SJSA1 (cell line): ENCODE measurements at regions not wholly inside any gene's neighbourhood (a gene's known extent, or its start where the extent isn't known, plus 50 kb on each side); places are given as distances from the start of the nearest gene placed in this dataset.
"Not testable (repeated sequence)": the region's sequence is repeated elsewhere in the genome, so short reads cannot be mapped to it uniquely, and the experiment has no call there.

Experiments
- DNase-seq, 2 experiments: peaks; one replicate each; pipeline ENCODE4 v3.0.0-alpha.2; 2015 to 2020; ENCODE audit warnings: low spot score in 2 of 2, low read depth in 1 of 2
- H3K27ac ChIP-seq: fragments of 250-450 bp; sonication (Bioruptor Pico); 2 replicates; pipeline ENCODE4 v1.5.1; 2020; ENCODE audit warnings: mild to moderate bottlenecking, moderate library complexity
- H3K27me3 ChIP-seq: fragments of 250-450 bp; sonication (Bioruptor Pico); replicated peaks from 2 replicates; pipeline ENCODE4 v1.5.1; 2020; ENCODE audit warnings: mild to moderate bottlenecking, moderate library complexity
- H3K36me3 ChIP-seq: fragments of 250-450 bp; sonication (Bioruptor Pico); 2 replicates; pipeline ENCODE4 v1.5.1; 2020; ENCODE audit warnings: mild to moderate bottlenecking
- H3K4me1 ChIP-seq: fragments of 250-450 bp; sonication (Bioruptor Pico); replicated peaks from 2 replicates; pipeline ENCODE4 v1.6.1; 2021; ENCODE audit warnings: mild to moderate bottlenecking
- H3K4me3 ChIP-seq: fragments of 250-450 bp; sonication (Bioruptor Pico); 2 replicates; pipeline ENCODE4 v1.5.1; 2020; ENCODE audit warnings: mild to moderate bottlenecking
- H3K9me3 ChIP-seq: fragments of 250-450 bp; sonication (Bioruptor Pico); replicated peaks from 2 replicates; pipeline ENCODE4 v1.5.1; 2020; ENCODE audit warnings: mild to moderate bottlenecking

DNA sequence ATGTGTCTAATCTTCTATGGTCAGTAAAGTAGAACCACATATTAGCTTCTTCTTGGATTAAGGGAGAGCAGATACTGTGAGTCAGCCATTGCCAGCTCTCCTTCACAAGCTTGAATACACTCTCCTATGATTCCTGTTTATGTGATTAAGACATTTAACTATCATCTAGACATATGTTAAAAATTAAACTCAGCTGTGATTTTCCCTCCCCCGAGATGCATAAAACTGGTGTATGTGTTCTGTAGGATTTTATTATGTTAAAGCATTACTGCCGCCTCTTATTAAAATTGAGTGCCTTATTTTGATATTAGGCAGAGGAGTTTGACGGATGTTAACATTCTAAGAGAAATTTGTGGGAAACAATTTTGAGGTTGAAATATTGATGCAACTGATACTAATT, 114.6 kb downstream of the ACTBL2 start:
- Histone ChIP-seq H3K36me3 (no peaks in the 10 kb centered on the region), H3K27me3 (no peaks in the 10 kb centered on the region), H3K4me1 (peaks cover 22% of the 10 kb centered on the region), H3K4me3 (no peak overlapping the region), H3K9me3 (no peaks in the 10 kb centered on the region), H3K27ac (peak overlapping the region; percentile 78; the same call in 1 of the 2 replicates)
- DNase-seq: no peak

DNA sequence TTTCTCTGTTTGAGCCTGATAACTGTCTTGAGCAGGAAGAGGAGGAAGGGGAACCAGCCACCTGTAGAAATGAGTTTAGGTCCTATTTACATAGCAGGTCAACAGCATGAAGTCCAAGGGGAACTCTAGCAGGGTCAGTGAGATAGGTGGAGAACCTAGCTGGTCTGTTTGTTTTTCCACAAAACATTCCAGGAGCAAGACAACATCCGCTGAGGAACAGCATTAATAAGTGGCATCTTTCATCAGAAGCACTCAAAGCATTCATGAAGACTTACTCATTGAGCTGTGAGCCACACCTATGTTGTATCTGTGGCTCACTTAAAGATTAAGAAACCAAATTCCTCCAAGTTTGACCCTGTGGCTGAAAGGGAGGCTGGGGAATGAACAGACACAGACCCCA, 115.9 kb downstream of the ACTBL2 start:
- Histone ChIP-seq H3K36me3 (no peaks in the 10 kb centered on the region), H3K27ac (peak overlapping the region; percentile 78)
- peak in 1 of 2 experiments; percentile 28 for DNase-seq

DNA sequence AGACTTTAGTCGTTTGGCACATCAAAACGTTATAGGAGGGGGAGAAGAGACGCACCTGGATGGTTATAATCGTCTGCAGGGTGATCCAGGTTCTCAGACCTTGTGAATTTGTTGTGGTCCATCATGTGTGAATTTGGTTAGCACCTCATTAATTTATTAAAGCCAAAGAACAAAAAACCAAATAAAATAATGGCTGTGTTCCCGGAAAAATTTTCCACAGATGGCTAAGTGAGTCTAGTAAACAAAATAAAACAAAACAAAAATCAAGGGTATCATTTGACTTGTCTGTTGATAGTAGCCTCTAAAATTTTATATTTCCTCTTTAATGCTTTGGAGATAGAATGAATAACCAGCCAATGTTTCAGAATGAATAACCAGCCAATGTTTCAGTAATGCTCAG, 119.7 kb downstream of the ACTBL2 start:
- no peaks in the 10 kb centered on the region for H3K9me3 ChIP-seq
- no peak overlapping the region for H3K27ac ChIP-seq
- DNase-seq: no peak
- H3K4me1 ChIP-seq: peaks cover 21% of the 10 kb centered on the region
- H3K27me3 ChIP-seq: no peaks in the 10 kb centered on the region
- H3K36me3 ChIP-seq: no peaks in the 10 kb centered on the region
- H3K4me3 ChIP-seq: no peak overlapping the region

More for the DNA sequence above, 115.9 kb downstream of the ACTBL2 start:
- Histone ChIP-seq H3K4me3 (no peak overlapping the region), H3K4me1 (peaks cover 22% of the 10 kb centered on the region), H3K27me3 (no peaks in the 10 kb centered on the region), H3K9me3 (no peaks in the 10 kb centered on the region)

DNA sequence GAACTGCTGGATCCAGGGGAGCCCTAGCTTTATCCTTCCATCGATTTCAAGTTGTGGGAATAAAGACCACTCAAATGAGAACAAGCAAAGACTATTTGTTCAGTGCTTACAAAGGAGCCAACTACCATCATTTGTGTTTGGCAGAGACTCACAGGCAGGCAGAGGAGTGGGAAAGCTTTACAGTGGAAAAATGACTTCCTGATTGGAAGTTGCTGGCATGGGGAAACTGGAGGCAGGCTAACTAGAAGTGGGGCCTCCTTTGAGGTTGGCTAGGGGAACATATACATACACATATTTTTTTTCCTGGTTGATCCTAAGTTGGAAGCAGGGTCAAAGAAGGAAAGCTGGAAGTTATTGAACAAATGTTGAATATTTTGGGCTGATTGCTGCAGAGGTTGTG, 121.7 kb downstream of the ACTBL2 start:
- DNase-seq: no peak
- no peak overlapping the region for H3K27ac ChIP-seq
- H3K9me3 ChIP-seq: no peaks in the 10 kb centered on the region
- H3K36me3 ChIP-seq: no peaks in the 10 kb centered on the region
- H3K4me3 ChIP-seq: no peak overlapping the region
- peaks cover under 1% of the 10 kb centered on the region; the same call in 1 of the 2 replicates for H3K4me1 ChIP-seq
- no peaks in the 10 kb centered on the region for H3K27me3 ChIP-seq

DNA sequence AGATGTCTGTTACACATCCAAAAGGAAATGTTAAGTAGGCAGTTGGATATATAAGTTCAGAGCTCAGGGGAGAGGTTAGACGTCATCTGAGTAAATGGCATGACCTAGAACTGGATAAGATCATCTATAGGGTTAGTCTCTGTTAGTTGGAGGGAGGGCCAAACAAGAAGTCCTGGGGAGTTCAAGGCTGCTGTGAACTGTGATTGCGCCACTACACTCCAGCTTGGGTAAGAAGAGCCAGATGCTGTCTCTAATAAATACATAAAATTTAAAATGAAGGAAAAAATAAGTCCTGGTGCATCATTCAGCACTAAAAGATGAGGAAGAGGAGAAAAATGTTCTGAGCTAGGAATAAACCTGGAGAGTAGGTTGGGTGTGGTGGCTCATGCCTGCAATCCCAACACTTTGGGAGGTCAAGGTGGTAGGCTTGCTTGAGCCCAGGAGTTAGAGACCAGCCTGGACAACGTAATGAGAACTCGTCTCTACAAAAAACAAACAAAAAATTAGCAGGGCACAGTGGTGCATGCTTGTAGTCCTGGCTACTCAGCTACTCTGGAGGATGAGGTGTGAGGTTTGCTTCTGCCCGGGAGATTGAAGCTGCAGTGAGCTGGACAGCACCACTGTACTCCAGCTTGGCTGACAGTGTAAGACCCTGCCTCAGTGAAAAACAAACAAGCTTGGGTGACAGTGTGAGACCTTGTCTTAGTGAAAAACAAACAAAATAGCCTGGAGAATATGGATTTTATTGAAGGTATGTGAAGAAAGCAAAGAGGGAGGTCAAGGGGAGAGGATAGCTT, 123.6 kb downstream of the ACTBL2 start:
- Histone ChIP-seq H3K27me3 (no peaks in the 10 kb centered on the region), H3K36me3 (no peaks in the 10 kb centered on the region)
- no peak for DNase-seq

DNA sequence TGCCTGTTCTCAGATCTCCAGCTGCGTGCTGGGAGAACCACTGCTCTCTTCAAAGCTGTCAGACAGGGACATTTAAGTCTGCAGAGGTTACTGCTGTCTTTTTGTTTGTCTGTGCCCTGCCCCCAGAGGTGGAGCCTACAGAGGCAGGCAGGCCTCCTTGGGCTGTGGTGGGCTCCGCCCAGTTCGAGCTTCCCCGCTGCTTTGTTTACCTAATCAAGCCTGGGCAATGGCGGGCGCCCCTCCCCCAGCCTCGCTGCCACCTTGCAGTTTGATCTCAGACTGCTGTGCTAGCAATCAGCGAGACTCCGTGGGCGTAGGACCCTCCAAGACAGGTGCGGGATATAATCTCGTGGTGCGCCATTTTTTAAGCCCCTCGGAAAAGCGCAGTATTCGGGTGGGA, 125.8 kb downstream of the ACTBL2 start:
- not testable (repeated sequence) for H3K27ac ChIP-seq, H3K4me1 ChIP-seq, DNase-seq, H3K4me3 ChIP-seq, H3K36me3 ChIP-seq, H3K27me3 ChIP-seq, H3K9me3 ChIP-seq

More for the DNA sequence above, 123.6 kb downstream of the ACTBL2 start:
- H3K4me3 ChIP-seq: no peak overlapping the region
- no peaks in the 10 kb centered on the region for H3K9me3 ChIP-seq
- no peak overlapping the region for H3K27ac ChIP-seq
- H3K4me1 ChIP-seq: no peaks in the 10 kb centered on the region

DNA sequence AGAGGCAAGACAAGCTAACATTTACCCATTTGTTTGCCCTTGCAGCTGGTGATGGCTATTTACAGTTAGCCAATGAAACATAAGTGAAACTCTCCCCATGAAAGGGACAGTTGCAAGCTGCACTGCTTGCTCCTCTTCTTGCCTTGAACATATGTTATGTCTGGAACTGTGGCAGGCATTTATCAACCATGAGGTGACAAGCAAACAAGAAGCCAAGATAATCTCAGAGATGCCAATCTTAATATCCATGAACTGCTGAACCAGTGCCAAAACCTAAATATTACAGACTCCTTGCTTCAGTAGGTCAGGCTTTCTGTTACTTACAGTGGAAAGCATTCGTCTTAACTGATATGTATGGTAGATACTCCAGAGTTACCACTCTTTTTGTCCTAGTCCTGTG, 133.4 kb downstream of the ACTBL2 start:
- Histone ChIP-seq H3K4me1 (no peaks in the 10 kb centered on the region), H3K27ac (no peak overlapping the region), H3K36me3 (no peaks in the 10 kb centered on the region), H3K4me3 (no peak overlapping the region), H3K9me3 (no peaks in the 10 kb centered on the region), H3K27me3 (no peaks in the 10 kb centered on the region)
- DNase-seq: no peak

DNA sequence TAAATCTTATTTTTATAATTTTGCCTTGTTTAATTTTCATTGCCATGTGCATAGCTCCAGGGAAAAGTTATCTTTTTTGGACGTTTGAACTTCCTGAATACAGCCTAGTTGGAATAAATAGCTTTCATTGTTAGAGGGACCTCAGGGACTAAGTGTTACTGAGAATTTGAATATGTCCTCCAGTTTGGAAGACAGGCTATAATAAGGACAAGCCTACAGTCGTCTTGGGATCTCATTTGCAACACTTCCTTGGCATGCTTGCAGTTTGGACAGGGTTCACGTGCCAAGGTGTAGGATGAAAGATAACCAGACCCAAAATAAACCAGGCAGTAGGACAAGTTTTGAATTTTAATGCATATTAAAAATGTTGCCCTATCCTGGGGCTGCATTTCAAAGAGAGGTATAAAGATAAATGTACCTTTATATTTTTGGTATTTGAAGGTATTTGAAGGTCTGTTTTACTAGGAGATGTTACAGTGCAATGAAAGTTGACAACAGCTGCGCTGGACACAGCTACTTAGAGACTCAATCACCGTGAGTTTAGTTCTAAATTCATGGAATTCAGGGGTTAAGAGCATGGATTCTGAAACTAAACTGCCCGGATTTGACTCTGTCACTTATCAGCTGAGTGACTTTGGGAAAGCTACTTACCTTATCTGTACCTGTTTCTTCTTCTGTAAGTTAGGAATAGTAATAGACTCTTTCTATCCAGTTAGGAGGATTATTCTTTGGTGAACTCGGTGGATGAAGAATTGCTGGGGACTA, 134.1 kb downstream of the ACTBL2 start:
- H3K27ac ChIP-seq: no peak overlapping the region
- H3K4me1 ChIP-seq: no peaks in the 10 kb centered on the region
- H3K36me3 ChIP-seq: no peaks in the 10 kb centered on the region
- DNase-seq: no peak
- no peaks in the 10 kb centered on the region for H3K27me3 ChIP-seq
- H3K4me3 ChIP-seq: no peak overlapping the region
- H3K9me3 ChIP-seq: no peaks in the 10 kb centered on the region

DNA sequence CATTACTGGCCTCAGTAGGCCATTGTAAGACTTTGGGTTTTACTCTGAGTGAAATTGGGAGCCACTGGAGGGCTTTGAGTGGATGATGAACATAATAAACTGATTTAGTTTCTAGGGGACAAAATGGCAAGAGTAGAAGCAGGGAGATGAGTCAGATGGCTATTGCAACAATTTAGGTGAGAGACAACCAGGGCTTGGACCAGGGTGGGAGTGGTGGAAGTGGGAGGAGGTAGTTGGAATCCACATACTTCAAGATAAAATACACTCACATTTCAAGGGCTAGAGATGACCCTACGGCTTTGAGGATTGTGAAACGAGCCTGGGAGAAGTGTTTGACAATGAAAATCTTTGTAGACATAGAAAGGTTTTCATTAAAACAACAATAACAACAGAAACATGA, 136.3 kb downstream of the ACTBL2 start:
- H3K9me3 ChIP-seq: no peaks in the 10 kb centered on the region
- H3K4me3 ChIP-seq: no peak overlapping the region
- no peaks in the 10 kb centered on the region for H3K36me3 ChIP-seq
- H3K4me1 ChIP-seq: no peaks in the 10 kb centered on the region
- no peak overlapping the region for H3K27ac ChIP-seq
- H3K27me3 ChIP-seq: no peaks in the 10 kb centered on the region
- no peak for DNase-seq

DNA sequence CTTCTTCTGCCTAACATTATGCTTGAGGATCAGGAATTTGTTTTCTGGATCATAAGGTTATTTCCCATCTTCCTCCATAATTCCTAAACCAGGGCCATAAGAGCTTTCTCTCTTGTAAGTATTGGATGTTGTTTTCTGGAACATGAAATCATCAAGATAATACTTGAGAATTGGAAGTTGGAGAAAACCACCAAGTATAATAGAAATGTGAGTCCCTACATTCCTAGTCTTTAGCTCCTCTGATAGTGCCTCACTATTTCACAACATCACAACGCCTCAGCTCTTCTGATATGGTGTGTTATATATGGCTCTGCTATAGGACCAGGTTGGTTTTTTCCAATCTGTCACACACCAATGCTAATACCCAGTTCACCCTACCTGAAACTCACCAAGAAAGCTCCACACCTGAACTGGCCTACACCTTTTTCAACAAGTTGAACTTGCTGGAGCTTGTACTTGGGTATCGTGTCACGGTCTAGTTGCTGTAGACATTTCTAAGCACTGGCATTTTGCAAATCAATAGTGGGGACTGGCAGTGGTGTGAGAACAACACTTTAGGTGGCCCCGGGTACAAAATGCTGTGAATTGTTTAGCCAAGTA, 141.1 kb downstream of the ACTBL2 start:
- DNase-seq: no peak
- no peaks in the 10 kb centered on the region for H3K27me3 ChIP-seq
- no peak overlapping the region for H3K27ac ChIP-seq
- H3K36me3 ChIP-seq: no peaks in the 10 kb centered on the region
- no peak overlapping the region for H3K4me3 ChIP-seq
- no peaks in the 10 kb centered on the region for H3K4me1 ChIP-seq
- H3K9me3 ChIP-seq: no peaks in the 10 kb centered on the region

DNA sequence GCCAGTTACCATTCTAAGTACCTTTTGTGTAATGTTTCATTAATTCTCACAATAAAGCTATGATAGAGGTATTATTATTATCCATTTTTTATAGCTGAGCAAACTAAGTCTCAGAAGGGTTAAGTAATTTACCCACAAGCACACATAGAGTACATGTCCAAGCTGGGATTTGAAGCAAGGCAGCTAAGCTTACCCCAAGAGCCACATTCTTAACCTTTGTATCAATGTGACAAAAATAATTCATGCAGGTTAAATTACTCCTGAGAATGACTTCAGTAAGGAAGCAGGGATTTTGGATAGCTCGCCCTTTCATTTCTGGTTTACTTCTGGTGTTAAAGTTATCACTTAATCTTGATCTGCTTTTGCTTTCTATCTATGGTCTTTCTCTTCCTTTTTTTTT, 141.9 kb downstream of the ACTBL2 start:
- Histone ChIP-seq H3K9me3 (no peaks in the 10 kb centered on the region), H3K4me3 (no peak overlapping the region), H3K27ac (no peak overlapping the region), H3K36me3 (no peaks in the 10 kb centered on the region), H3K27me3 (no peaks in the 10 kb centered on the region), H3K4me1 (peaks cover 3% of the 10 kb centered on the region)
- no peak for DNase-seq

DNA sequence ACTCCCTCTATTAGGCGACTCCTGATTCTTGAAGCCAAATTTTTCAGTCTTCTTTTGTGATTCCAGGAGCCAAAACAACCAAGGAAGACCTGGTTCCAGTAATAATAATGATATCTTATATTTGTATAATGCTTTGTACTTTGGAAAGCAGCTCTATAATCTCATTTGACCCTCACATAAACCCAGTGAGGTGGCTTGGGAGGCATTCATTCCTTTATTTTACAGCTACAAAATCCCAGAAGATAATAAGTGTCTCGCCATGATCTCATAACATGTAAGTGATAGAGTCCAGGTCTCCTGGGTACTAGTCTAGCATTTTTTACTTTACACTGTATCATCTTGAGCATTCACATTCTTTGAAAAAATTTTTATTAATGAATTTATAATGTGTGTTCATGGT, 143.1 kb downstream of the ACTBL2 start:
- H3K36me3 ChIP-seq: no peaks in the 10 kb centered on the region
- H3K4me3 ChIP-seq: no peak overlapping the region
- no peak for DNase-seq
- no peaks in the 10 kb centered on the region for H3K9me3 ChIP-seq
- H3K27me3 ChIP-seq: no peaks in the 10 kb centered on the region
- peaks cover 14% of the 10 kb centered on the region for H3K4me1 ChIP-seq
- H3K27ac ChIP-seq: no peak overlapping the region

DNA sequence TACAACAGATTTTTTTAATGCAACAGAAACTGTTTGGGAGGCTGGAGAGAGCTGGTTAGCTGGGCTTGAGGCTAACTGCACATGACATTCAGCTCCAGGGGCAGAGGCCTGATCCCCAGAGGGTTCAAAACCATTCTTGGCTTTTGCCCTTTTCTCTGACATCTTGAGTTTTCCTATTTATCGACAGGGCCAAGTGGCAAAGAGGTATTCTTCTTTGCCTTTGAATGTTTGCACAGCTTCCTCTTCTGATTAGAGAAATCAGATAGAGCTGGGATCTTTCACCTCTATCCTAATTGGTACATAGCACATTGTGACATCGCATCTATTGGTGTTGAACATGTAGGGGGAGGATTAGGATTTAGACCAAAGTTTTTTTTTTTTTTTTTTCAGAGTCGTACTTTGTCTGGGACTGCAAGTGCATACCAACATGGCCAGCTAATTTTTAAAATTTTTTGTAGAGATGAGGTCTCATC, 143.7 kb downstream of the ACTBL2 start:
- no peak for DNase-seq

More for the DNA sequence above, 143.7 kb downstream of the ACTBL2 start:
- Histone ChIP-seq H3K4me1 (peaks cover 20% of the 10 kb centered on the region), H3K9me3 (no peaks in the 10 kb centered on the region), H3K36me3 (no peaks in the 10 kb centered on the region), H3K27me3 (no peaks in the 10 kb centered on the region), H3K4me3 (no peak overlapping the region), H3K27ac (no peak overlapping the region)
